Kidney (tissue), 13 donors: ENCODE measurements at regions not wholly inside any gene's neighbourhood (a gene's known extent, or its start where the extent isn't known, plus 50 kb on each side); places are given as distances from the start of the nearest gene placed in this dataset.

Experiments
- DNase-seq, 5 donors: peaks; one replicate each; pipeline ENCODE4 v3.0.0-alpha.2; 2013 to 2020
- FAIRE-seq: peaks from 2 replicates; lab custom pipeline; 2012; peaks lifted over from hg19 to GRCh38; lab: Jason Lieb, UNC
- H3K27ac ChIP-seq, 2 donors: one replicate each; pipeline ENCODE4 v1.7.0; 2013; ENCODE audit warnings: low read depth in 2 of 2, low read length in 2 of 2, inconsistent platforms in 1 of 2
- H3K27me3 ChIP-seq: one replicate; pipeline ENCODE4 v1.7.1; 2013; ENCODE audit warnings: low read length, inconsistent platforms; ENCODE audit not compliant: control insufficient read depth, insufficient read depth
- H3K36me3 ChIP-seq, 3 donors: one replicate each; pipeline versions ENCODE4 v1.7.0 to v1.7.1; 2013; ENCODE audit warnings: low read length in 3 of 3, control low read depth in 1 of 3, inconsistent platforms in 1 of 3; ENCODE audit not compliant: insufficient read depth in 3 of 3, control insufficient read depth in 2 of 3
- H3K4me1 ChIP-seq, 3 donors: one replicate each; pipeline versions ENCODE4 v1.7.0 to v1.7.1; 2013; ENCODE audit warnings: low read length in 3 of 3, inconsistent platforms in 1 of 3, low read depth in 1 of 3; ENCODE audit not compliant: control insufficient read depth in 2 of 3, insufficient read depth in 2 of 3
- H3K4me3 ChIP-seq, 3 donors: one replicate each; pipeline versions ENCODE4 v1.7.0 to v1.8.1; 2013; ENCODE audit warnings: low read length in 3 of 3, control low read depth in 1 of 3, inconsistent platforms in 1 of 3
- H3K9ac ChIP-seq, 3 donors: one replicate each; pipeline versions ENCODE4 v1.7.0 to v1.7.1; 2013; ENCODE audit warnings: low read length in 3 of 3, control low read depth in 1 of 3, inconsistent platforms in 1 of 3
- H3K9me3 ChIP-seq, 3 donors: one replicate each; pipeline versions ENCODE4 v1.7.0 to v1.7.1; 2013; ENCODE audit warnings: low read length in 3 of 3, control low read depth in 1 of 3, inconsistent platforms in 1 of 3; ENCODE audit not compliant: control insufficient read depth in 2 of 3, insufficient read depth in 1 of 3
- CTCF ChIP-seq: IDR thresholded peaks from 3 replicates; pipeline ENCODE4 v1.5.1; 2012; ENCODE audit warnings: mild to moderate bottlenecking, moderate library complexity, borderline replicate concordance; ENCODE audit not compliant: insufficient read depth; ENCODE audit errors: extremely low read depth
- intact Hi-C: fragments of 100-400 bp; cut with DNase I; formaldehyde crosslinking; loops from one replicate; pipeline ENCODE4 v1.11.1; 2022
- donor health status: control.
- donor health status: control.
- donor health status: control.
- donor health status: control.
- donor health status: control.
- donor health status: DM: yes; HTN: yes; CAD: no.
- donor health status: Normal renal cell carcinoma (clear cell type).

GRCh38 chr3:35549690-35550089 lies 89.6 kb upstream of the ARPP21 start:
- H3K9me3 ChIP-seq = no peaks in the 10 kb centered on the region
- no peaks in the 10 kb centered on the region for H3K36me3 ChIP-seq
- FAIRE-seq = no peak
- no peak overlapping the region for H3K4me3 ChIP-seq
- H3K27ac ChIP-seq = no peak overlapping the region
- peak in 2 of 5 donors; percentile 16 to 51 for DNase-seq
- no peak for TF ChIP-seq CTCF
- no peaks in the 10 kb centered on the region for H3K4me1 ChIP-seq
- H3K9ac ChIP-seq = no peak overlapping the region
- intact Hi-C loops = no loop called here
- H3K27me3 ChIP-seq = no peaks in the 10 kb centered on the region

- intact Hi-C loops = no loop called here
- Histone ChIP-seq H3K27ac (no peak overlapping the region), H3K9me3 (peaks cover 0 to 10% (median 2%) of the 10 kb centered on the region in 3 donors), H3K4me1 (no peaks in the 10 kb centered on the region), H3K36me3 (no peaks in the 10 kb centered on the region), H3K4me3 (no peak overlapping the region), H3K27me3 (no peaks in the 10 kb centered on the region), H3K9ac (no peak overlapping the region)
- DNase-seq = no peak
- FAIRE-seq = no peak
- TF ChIP-seq CTCF = no peak
Measured at GRCh38 chr3:35562141-35562540, 77.2 kb upstream of the ARPP21 start.

- Histone ChIP-seq H3K4me3 (no peak overlapping the region), H3K27me3 (no peaks in the 10 kb centered on the region), H3K4me1 (no peaks in the 10 kb centered on the region), H3K9me3 (no peaks in the 10 kb centered on the region), H3K36me3 (no peaks in the 10 kb centered on the region), H3K27ac (no peak overlapping the region), H3K9ac (no peak overlapping the region)
- intact Hi-C loops = no loop called here
- FAIRE-seq (no peak), DNase-seq (no peak)
- TF ChIP-seq CTCF = no peak
Measured at GRCh38 chr3:35565048-35565447, 74.3 kb upstream of the ARPP21 start.
